H9 (cell line): ENCODE measurements at regions not wholly inside any gene's neighbourhood (a gene's known extent, or its start where the extent isn't known, plus 50 kb on each side); places are given as distances from the start of the nearest gene placed in this dataset.

Experiments used
- DNase-seq: peaks from one replicate; pipeline ENCODE4 v3.0.0-alpha.2; 2017
- H2AFZ ChIP-seq: one replicate; pipeline ENCODE4 v1.6.1; 2013; ENCODE audit warnings: mild to moderate bottlenecking, low read length, control low read depth, moderate library complexity
- H2AK5ac ChIP-seq: 2 replicates; pipeline ENCODE4 v1.6.1; 2013; ENCODE audit warnings: low read length, control low read depth, mixed read lengths; ENCODE audit not compliant: insufficient read length
- H2BK120ac ChIP-seq: one replicate; pipeline ENCODE4 v1.6.1; 2013; ENCODE audit warnings: low read depth, mild to moderate bottlenecking, low read length, control low read depth, inconsistent platforms; ENCODE audit not compliant: poor library complexity, severe bottlenecking
- H2BK12ac ChIP-seq: 2 replicates; pipeline ENCODE4 v1.6.1; 2013; ENCODE audit warnings: low read length, control low read depth, mixed read lengths, low read depth; ENCODE audit not compliant: insufficient read length
- H2BK15ac ChIP-seq: 2 replicates; pipeline ENCODE4 v1.6.1; 2013; ENCODE audit warnings: low read depth, low read length, control low read depth
- H2BK20ac ChIP-seq: one replicate; pipeline ENCODE4 v1.6.1; 2013; ENCODE audit warnings: low read depth, mild to moderate bottlenecking, low read length, control low read depth, inconsistent platforms; ENCODE audit not compliant: poor library complexity, severe bottlenecking
- H2BK5ac ChIP-seq: 2 replicates; pipeline ENCODE4 v1.6.1; 2013; ENCODE audit warnings: low read length, control low read depth, mixed read lengths; ENCODE audit not compliant: insufficient read length
- H3K14ac ChIP-seq: 2 replicates; pipeline ENCODE4 v1.6.1; 2013; ENCODE audit warnings: low read length, control low read depth; ENCODE audit not compliant: insufficient read depth
- H3K18ac ChIP-seq: 2 replicates; pipeline ENCODE4 v1.6.1; 2013; ENCODE audit warnings: low read depth, mild to moderate bottlenecking, mixed read lengths, low read length, control low read depth; ENCODE audit not compliant: insufficient read length
- H3K23ac ChIP-seq: 2 replicates; pipeline ENCODE4 v1.6.1; 2013; ENCODE audit warnings: low read length, control low read depth, mixed read lengths, low read depth; ENCODE audit not compliant: insufficient read length
- H3K23me2 ChIP-seq: 2 replicates; pipeline ENCODE4 v1.6.1; 2013; ENCODE audit warnings: low read depth, mild to moderate bottlenecking, mixed read lengths, low read length, control low read depth; ENCODE audit not compliant: insufficient read length, poor library complexity, severe bottlenecking
- H3K27ac ChIP-seq: 2 replicates; pipeline ENCODE4 v1.5.1; 2013; ENCODE audit warnings: low read length, control low read depth, mixed read lengths, low read depth; ENCODE audit not compliant: insufficient read length
- H3K27me3 ChIP-seq: 2 replicates; pipeline ENCODE4 v1.6.1; 2013; ENCODE audit warnings: low read length, control low read depth, inconsistent platforms; ENCODE audit not compliant: insufficient read depth
- H3K4ac ChIP-seq: 2 replicates; pipeline ENCODE4 v1.6.1; 2013; ENCODE audit warnings: low read depth, mild to moderate bottlenecking, control low read depth, inconsistent platforms, low read length, moderate library complexity
- H3K4me1 ChIP-seq: 2 replicates; pipeline ENCODE4 v1.6.1; 2013; ENCODE audit warnings: low read length, control low read depth, inconsistent platforms; ENCODE audit not compliant: insufficient read depth
- H3K4me2 ChIP-seq: 2 replicates; pipeline ENCODE4 v1.6.1; 2013; ENCODE audit warnings: low read length, control low read depth, mixed read lengths; ENCODE audit not compliant: insufficient read length, insufficient read depth
- H3K56ac ChIP-seq: 2 replicates; pipeline ENCODE4 v1.6.1; 2013; ENCODE audit warnings: low read depth, mild to moderate bottlenecking, mixed read lengths, low read length, control low read depth; ENCODE audit not compliant: insufficient read length
- H3K79me1 ChIP-seq: 2 replicates; pipeline ENCODE4 v1.6.1; 2013; ENCODE audit warnings: low read depth, mild to moderate bottlenecking, moderate library complexity, low read length, control low read depth, inconsistent platforms; ENCODE audit not compliant: insufficient read depth, poor library complexity, severe bottlenecking
- H3K79me2 ChIP-seq: 2 replicates; pipeline ENCODE4 v1.6.1; 2013; ENCODE audit warnings: low read length, control low read depth, inconsistent platforms; ENCODE audit not compliant: insufficient read depth
- H3K9ac ChIP-seq: 2 replicates; pipeline ENCODE4 v1.6.1; 2013; ENCODE audit warnings: low read length, control low read depth, mixed read lengths; ENCODE audit not compliant: insufficient read length; ENCODE audit errors: extremely low read depth
- H3K9me3 ChIP-seq: one replicate; pipeline ENCODE4 v1.6.1; 2013; ENCODE audit warnings: low read depth, low read length, inconsistent platforms; ENCODE audit not compliant: control insufficient read depth
- H3T11ph ChIP-seq: one replicate; pipeline ENCODE4 v1.6.1; 2013; ENCODE audit warnings: mild to moderate bottlenecking, low read length, control low read depth, inconsistent platforms
- H4K20me1 ChIP-seq: one replicate; pipeline ENCODE4 v1.6.1; 2013; ENCODE audit not compliant: control insufficient read depth, insufficient read length, insufficient read depth
- H4K5ac ChIP-seq: 2 replicates; pipeline ENCODE4 v1.6.1; 2013; ENCODE audit warnings: low read depth, mild to moderate bottlenecking, mixed read lengths, low read length, control low read depth; ENCODE audit not compliant: insufficient read length
- H4K8ac ChIP-seq: replicated peaks from 2 replicates; pipeline ENCODE4 v1.6.1; 2013; ENCODE audit warnings: low read length, control low read depth, mixed read lengths, low read depth; ENCODE audit not compliant: insufficient read length
- H4K91ac ChIP-seq: 2 replicates; pipeline ENCODE4 v1.6.1; 2013; ENCODE audit warnings: low read depth, mild to moderate bottlenecking, moderate library complexity, mixed read lengths, low read length, control low read depth; ENCODE audit not compliant: insufficient read length
- H3K27ac Mint-ChIP-seq, 3 experiments: 2 replicates in 2 of 3; 3 replicates in 1 of 3; pipeline ENCODE4 v1.8.0; 2020 to 2021; ENCODE audit warnings: mixed read lengths in 3 of 3, mild to moderate bottlenecking in 1 of 3, moderate library complexity in 1 of 3
- H3K27me3 Mint-ChIP-seq: 2 replicates; pipeline ENCODE4 v1.8.0; 2021; ENCODE audit warnings: low read depth, mild to moderate bottlenecking, moderate library complexity, mixed read lengths
- H3K36me3 Mint-ChIP-seq, 3 experiments: 2 replicates in 2 of 3; 3 replicates in 1 of 3; pipeline ENCODE4 v1.8.0; 2020 to 2021; ENCODE audit warnings: low read depth in 3 of 3, mixed read lengths in 3 of 3; ENCODE audit not compliant: insufficient read depth in 1 of 3
- H3K4me1 Mint-ChIP-seq, 2 experiments: 2 replicates each; pipeline ENCODE4 v1.8.0; 2020; ENCODE audit warnings: mixed read lengths in 2 of 2
- H3K4me3 Mint-ChIP-seq, 2 experiments: 2 replicates in 1 of 2; 3 replicates in 1 of 2; pipeline ENCODE4 v1.8.0; 2020 to 2021; ENCODE audit warnings: mild to moderate bottlenecking in 2 of 2, mixed read lengths in 2 of 2, moderate library complexity in 1 of 2
- H3K9me3 Mint-ChIP-seq, 2 experiments: 2 replicates in 1 of 2; 3 replicates in 1 of 2; pipeline ENCODE4 v1.8.0; 2020; ENCODE audit warnings: mild to moderate bottlenecking in 2 of 2, mixed read lengths in 2 of 2, moderate library complexity in 1 of 2
- TF ChIP-seq, protein P1 (sequence below): fragments of 200-600 bp; sonication (generic); conservative IDR thresholded peaks from 3 replicates; pipeline ENCODE4 v1.8.0; 2021; ENCODE audit warnings: antibody characterized with exemption, mild to moderate bottlenecking

DNA sequence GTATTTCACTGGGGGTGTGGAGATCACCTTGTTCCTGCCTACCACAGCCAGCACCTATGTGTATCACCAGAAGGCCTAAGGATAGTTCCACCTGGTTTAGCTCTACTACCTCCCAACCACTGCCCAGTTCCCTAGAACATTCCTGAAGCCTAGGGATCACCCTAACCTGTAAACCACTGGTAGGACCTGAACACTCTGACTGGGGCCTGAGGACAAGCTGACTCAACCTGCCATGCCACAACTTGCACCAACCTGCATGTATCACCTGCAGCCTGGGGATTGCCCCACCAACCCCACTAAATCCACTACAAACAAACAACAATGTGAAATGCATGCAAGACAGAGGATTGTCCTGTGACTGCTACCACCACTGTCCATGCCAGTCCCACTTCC, 128.1 kb downstream of the KIF2B start:
- H3K14ac ChIP-seq, result no peak overlapping the region
- no peaks in the 10 kb centered on the region for H3K4me1 ChIP-seq
- no peak overlapping the region for H2BK15ac ChIP-seq
- no peak overlapping the region for H2BK5ac ChIP-seq
- H2BK20ac ChIP-seq, result no peak overlapping the region
- H3K27me3 ChIP-seq, result no peaks in the 10 kb centered on the region
- H3K4ac ChIP-seq, result no peak overlapping the region
- TF ChIP-seq, protein P1, sequence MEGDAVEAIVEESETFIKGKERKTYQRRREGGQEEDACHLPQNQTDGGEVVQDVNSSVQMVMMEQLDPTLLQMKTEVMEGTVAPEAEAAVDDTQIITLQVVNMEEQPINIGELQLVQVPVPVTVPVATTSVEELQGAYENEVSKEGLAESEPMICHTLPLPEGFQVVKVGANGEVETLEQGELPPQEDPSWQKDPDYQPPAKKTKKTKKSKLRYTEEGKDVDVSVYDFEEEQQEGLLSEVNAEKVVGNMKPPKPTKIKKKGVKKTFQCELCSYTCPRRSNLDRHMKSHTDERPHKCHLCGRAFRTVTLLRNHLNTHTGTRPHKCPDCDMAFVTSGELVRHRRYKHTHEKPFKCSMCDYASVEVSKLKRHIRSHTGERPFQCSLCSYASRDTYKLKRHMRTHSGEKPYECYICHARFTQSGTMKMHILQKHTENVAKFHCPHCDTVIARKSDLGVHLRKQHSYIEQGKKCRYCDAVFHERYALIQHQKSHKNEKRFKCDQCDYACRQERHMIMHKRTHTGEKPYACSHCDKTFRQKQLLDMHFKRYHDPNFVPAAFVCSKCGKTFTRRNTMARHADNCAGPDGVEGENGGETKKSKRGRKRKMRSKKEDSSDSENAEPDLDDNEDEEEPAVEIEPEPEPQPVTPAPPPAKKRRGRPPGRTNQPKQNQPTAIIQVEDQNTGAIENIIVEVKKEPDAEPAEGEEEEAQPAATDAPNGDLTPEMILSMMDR, result no peak
- H2AK5ac ChIP-seq, result no peak overlapping the region
- H3K79me1 ChIP-seq, result no peaks in the 10 kb centered on the region
- no peak overlapping the region for H4K5ac ChIP-seq
- H4K20me1 ChIP-seq, result no peaks in the 10 kb centered on the region
- no peaks in the 10 kb centered on the region for H3K27me3 Mint-ChIP-seq
- peaks cover 4 to 8% of the 10 kb centered on the region in 2 experiments for H3K4me1 Mint-ChIP-seq
- H3K4me3 Mint-ChIP-seq, result no peak overlapping the region
- no peak for DNase-seq
- no peaks in the 10 kb centered on the region for H3K9me3 ChIP-seq
- peak overlapping the region in 1 of 3 experiments; percentile 37; a peak in 2 of 7 replicates for H3K27ac Mint-ChIP-seq
- H3K27ac ChIP-seq, result no peak overlapping the region
- H3K9ac ChIP-seq, result no peak overlapping the region
- no peak overlapping the region for H2AFZ ChIP-seq
- no peak overlapping the region for H3K18ac ChIP-seq
- no peak overlapping the region for H3K4me2 ChIP-seq
- H3K9me3 Mint-ChIP-seq, result peaks cover 9 to 31% of the 10 kb centered on the region in 2 experiments
- H2BK120ac ChIP-seq, result no peak overlapping the region
- no peaks in the 10 kb centered on the region for H3K23me2 ChIP-seq
- H3K23ac ChIP-seq, result no peak overlapping the region
- no peak overlapping the region for H2BK12ac ChIP-seq
- no peaks in the 10 kb centered on the region for H3K79me2 ChIP-seq
- no peak overlapping the region for H4K8ac ChIP-seq
- H3K56ac ChIP-seq, result no peak overlapping the region
- H4K91ac ChIP-seq, result no peak overlapping the region
- no peak overlapping the region for H3T11ph ChIP-seq
- peaks cover 12 to 21% (median 15%) of the 10 kb centered on the region in 3 experiments for H3K36me3 Mint-ChIP-seq
